T-helper 2 cell (primary cell): ENCODE measurements at regions not wholly inside any gene's neighbourhood (a gene's known extent, or its start where the extent isn't known, plus 50 kb on each side); places are given as distances from the start of the nearest gene placed in this dataset.

ENCODE experiments used
- DNase-seq, 5 experiments: peaks; one replicate each; pipeline versions ENCODE4 v3.0.0 to v3.0.0-alpha.2; 2012 to 2022

- no peak for DNase-seq
These were observed 591.0 kb upstream of the SETBP1 start for GRCh38 chr18:44089732-44090131.

GRCh38 chr18:44090453-44090852 lies 590.2 kb upstream of the SETBP1 start:
- no peak for DNase-seq

- DNase-seq: no peak
These were observed 587.4 kb upstream of the SETBP1 start for GRCh38 chr18:44093253-44093652.

GRCh38 chr18:44096016-44096415 lies 584.7 kb upstream of the SETBP1 start:
- no peak for DNase-seq

GRCh38 chr18:44098551-44099098 lies 582.1 kb upstream of the SETBP1 start:
- DNase-seq: no peak

- no peak for DNase-seq
These were observed 573.5 kb upstream of the SETBP1 start for GRCh38 chr18:44107187-44107586.

- DNase-seq: no peak
These were observed 569.4 kb upstream of the SETBP1 start for GRCh38 chr18:44111337-44111736.

GRCh38 chr18:44117821-44118220 lies 562.9 kb upstream of the SETBP1 start:
- no peak for DNase-seq

GRCh38 chr18:44119607-44120006 lies 561.1 kb upstream of the SETBP1 start:
- DNase-seq: no peak

- DNase-seq: no peak
These were observed 556.9 kb upstream of the SETBP1 start for GRCh38 chr18:44123743-44124142.

- no peak for DNase-seq
These were observed 555.2 kb upstream of the SETBP1 start for GRCh38 chr18:44125446-44125845.

GRCh38 chr18:44126598-44126997 lies 554.1 kb upstream of the SETBP1 start:
- DNase-seq: no peak

- no peak for DNase-seq
These were observed 552.3 kb upstream of the SETBP1 start for GRCh38 chr18:44128365-44128764.

- DNase-seq: peak in 1 of 5 experiments; percentile 14
These were observed 550.2 kb upstream of the SETBP1 start for GRCh38 chr18:44130376-44130942.

GRCh38 chr18:44133483-44133882 lies 547.2 kb upstream of the SETBP1 start:
- no peak for DNase-seq

- no peak for DNase-seq
These were observed 546.2 kb upstream of the SETBP1 start for GRCh38 chr18:44134447-44134846.

- DNase-seq: no peak
These were observed 544.9 kb upstream of the SETBP1 start for GRCh38 chr18:44135741-44136140.

GRCh38 chr18:44136326-44136725 lies 544.4 kb upstream of the SETBP1 start:
- no peak for DNase-seq

GRCh38 chr18:44143072-44143471 lies 537.6 kb upstream of the SETBP1 start:
- no peak for DNase-seq

GRCh38 chr18:44149706-44150105 lies 531.0 kb upstream of the SETBP1 start:
- DNase-seq: no peak

- no peak for DNase-seq
These were observed 526.7 kb upstream of the SETBP1 start for GRCh38 chr18:44153981-44154380.

- DNase-seq: no peak
These were observed 524.6 kb upstream of the SETBP1 start for GRCh38 chr18:44156126-44156525.

GRCh38 chr18:44156776-44157335 lies 523.8 kb upstream of the SETBP1 start:
- no peak for DNase-seq

- DNase-seq: no peak
These were observed 510.3 kb upstream of the SETBP1 start for GRCh38 chr18:44170208-44170880.
